K562 (cell line): ENCODE measurements at regions not wholly inside any gene's neighbourhood (a gene's known extent, or its start where the extent isn't known, plus 50 kb on each side); places are given as distances from the start of the nearest gene placed in this dataset.

ENCODE experiments used
- ATAC-seq: fragments of 200-7000 bp; cut with Tn5 transposase; 3 replicates; pipeline ENCODE4 v1.9.1; 2020; ENCODE audit warnings: moderate library complexity
- BruUV-seq: library from RNA; stranded (reverse); fragments of 400-500 nt; replicated peaks from 2 replicates; lab custom pipeline; 2021; lab: Mats Ljungman, UMichigan
- CTCF ChIA-PET: fragments of 300-600 bp; formaldehyde crosslinking; extraction: SDS; loops from one replicate; lab custom pipeline; 2021; ENCODE audit warnings: low intra/inter-chr PET ratio; lab: Yijun Ruan, JAX
- POLR2A ChIA-PET: fragments of 300-600, 350-650 bp; sonication (Branson Sonifier 250); formaldehyde crosslinking; extraction: SDS; loops from one replicate; lab custom pipeline; 2021; ENCODE audit warnings: antibody characterized with exemption, inconsistent platforms; lab: Yijun Ruan, JAX
- DNase-seq, 4 experiments: peaks; one replicate each; pipeline versions ENCODE4 v3.0.0 to v3.0.0-alpha.2; 2011 to 2018; ENCODE audit warnings: low spot score in 3 of 4, mixed read lengths in 3 of 4; ENCODE audit errors: extremely low read depth in 1 of 4
- FAIRE-seq: peaks from 2 replicates; lab custom pipeline; 2011; peaks lifted over from hg19 to GRCh38; lab: Jason Lieb, UNC
- H2AFZ ChIP-seq: 2 replicates; pipeline ENCODE4 v1.6.0; 2011; ENCODE audit warnings: low read depth, low read length, control low read depth, inconsistent platforms
- H3K27ac ChIP-seq: fragments of 200-600 bp; 3 replicates; pipeline ENCODE4 v1.8.0; 2011; ENCODE audit warnings: low read depth, mild to moderate bottlenecking, control low read depth, inconsistent platforms, low read length, moderate library complexity, mixed read lengths; ENCODE audit errors: extremely low read depth
- H3K27me3 ChIP-seq, 2 experiments: fragments of 300-600 bp in 1 of 2; 2 replicates in 1 of 2; 3 replicates in 1 of 2; pipeline versions ENCODE4 v1.6.0 to v1.8.0; 2011; ENCODE audit warnings: inconsistent platforms in 2 of 2, low read length in 2 of 2, mild to moderate bottlenecking in 1 of 2, mixed read lengths in 1 of 2, moderate library complexity in 1 of 2; ENCODE audit not compliant: control insufficient read depth in 2 of 2, insufficient read depth in 2 of 2
- H3K36me3 ChIP-seq: fragments of 300-600 bp; 3 replicates; pipeline ENCODE4 v1.8.0; 2011; ENCODE audit warnings: mild to moderate bottlenecking, low read length, inconsistent platforms; ENCODE audit not compliant: control insufficient read depth, insufficient read depth
- H3K4me1 ChIP-seq, 2 experiments: fragments of 200-600 bp in 1 of 2; replicated peaks in 1 of 2; 2 replicates in 1 of 2; 3 replicates in 1 of 2; pipeline versions ENCODE4 v1.5.1 to v1.8.0; 2011; ENCODE audit warnings: inconsistent platforms in 2 of 2, low read length in 2 of 2, mild to moderate bottlenecking in 1 of 2, mixed read lengths in 1 of 2, moderate library complexity in 1 of 2; ENCODE audit not compliant: control insufficient read depth in 2 of 2, insufficient read depth in 2 of 2
- H3K4me2 ChIP-seq: 2 replicates; pipeline ENCODE4 v1.6.1; 2011; ENCODE audit warnings: low read length, control low read depth, inconsistent platforms, mixed read lengths; ENCODE audit not compliant: insufficient read depth
- H3K4me3 ChIP-seq: fragments of 200-600 bp; sonication (generic), shearing (Covaris generic); 2 replicates; pipeline ENCODE4 v1.5.1; 2016; ENCODE audit warnings: control low read depth, inconsistent platforms
- H3K79me2 ChIP-seq: fragments of 200-600 bp; 3 replicates; pipeline ENCODE4 v1.8.0; 2011; ENCODE audit warnings: low read length, inconsistent platforms; ENCODE audit not compliant: control insufficient read depth, insufficient read depth
- H3K9ac ChIP-seq, 2 experiments: 2 replicates each; pipeline versions ENCODE4 v1.6.0 to v1.6.1; 2011; ENCODE audit warnings: low read depth in 2 of 2, low read length in 2 of 2, control low read depth in 1 of 2, inconsistent platforms in 1 of 2, mild to moderate bottlenecking in 1 of 2, mixed read lengths in 1 of 2; ENCODE audit not compliant: insufficient read depth in 1 of 2
- H3K9me1 ChIP-seq: one replicate; pipeline ENCODE4 v1.6.0; 2011; ENCODE audit warnings: inconsistent platforms, mild to moderate bottlenecking, low read length, moderate library complexity; ENCODE audit not compliant: control insufficient read depth, insufficient read depth
- H3K9me3 ChIP-seq: replicated peaks from 2 replicates; pipeline ENCODE4 v1.5.1; 2011; ENCODE audit warnings: low read depth, low read length, inconsistent platforms; ENCODE audit not compliant: control insufficient read depth, insufficient read depth
- H4K20me1 ChIP-seq: replicated peaks from 2 replicates; pipeline ENCODE4 v1.6.1; 2011; ENCODE audit warnings: low read length, inconsistent platforms, mixed read lengths; ENCODE audit not compliant: control insufficient read depth, insufficient read depth
- MEIS2 ChIP-seq: fragments of 450-650 bp; IDR thresholded peaks from 2 replicates; pipeline ENCODE4 v1.6.1; 2014; ENCODE audit warnings: mild to moderate bottlenecking; ENCODE audit not compliant: partially characterized antibody
- WGBS: fragments of 100-300 bp; shearing (Covaris generic); methylation state at CpG from one replicate; pipeline ENCODE4 v1.1.6; 2016; ENCODE audit warnings: low coverage, mixed read lengths; ENCODE audit not compliant: insufficient coverage; ENCODE audit errors: missing lambda C conversion rate; 5-methylcytosine and 5-hydroxymethylcytosine counted together
- in situ Hi-C: fragments of 300-500 bp; cut with MboI; formaldehyde crosslinking; loops from 4 replicates; pipeline ENCODE4 v1.15.0; 2018; ENCODE audit warnings: inconsistent platforms, mixed read lengths
- intact Hi-C: fragments of 100-400 bp; cut with micrococcal nuclease; formaldehyde crosslinking; loops from 2 replicates; pipeline ENCODE4 v1.14.2; 2022
- TF ChIP-seq, protein P1 (sequence below): fragments of 450-650 bp; formaldehyde crosslinking; IDR thresholded peaks from 2 replicates; pipeline ENCODE4 v1.4.0; 2020; ENCODE audit warnings: mild to moderate bottlenecking, moderate library complexity
- TF ChIP-seq, protein P2 (sequence below), 2 experiments: fragments of 450-650 bp in 1 of 2; IDR thresholded peaks; 2 replicates each; pipeline ENCODE4 v1.6.1; 2011 to 2017; ENCODE audit warnings: low read depth in 2 of 2, antibody characterized with exemption in 1 of 2, borderline replicate concordance in 1 of 2, low read length in 1 of 2, mild to moderate bottlenecking in 1 of 2, mixed read lengths in 1 of 2; ENCODE audit not compliant: control insufficient read depth in 1 of 2
- TF ChIP-seq, protein P3 (sequence below): IDR thresholded peaks from 2 replicates; pipeline ENCODE4 v1.6.1; 2012; ENCODE audit warnings: low read depth, low read length, improper control_type of control experiment, borderline replicate concordance

DNA sequence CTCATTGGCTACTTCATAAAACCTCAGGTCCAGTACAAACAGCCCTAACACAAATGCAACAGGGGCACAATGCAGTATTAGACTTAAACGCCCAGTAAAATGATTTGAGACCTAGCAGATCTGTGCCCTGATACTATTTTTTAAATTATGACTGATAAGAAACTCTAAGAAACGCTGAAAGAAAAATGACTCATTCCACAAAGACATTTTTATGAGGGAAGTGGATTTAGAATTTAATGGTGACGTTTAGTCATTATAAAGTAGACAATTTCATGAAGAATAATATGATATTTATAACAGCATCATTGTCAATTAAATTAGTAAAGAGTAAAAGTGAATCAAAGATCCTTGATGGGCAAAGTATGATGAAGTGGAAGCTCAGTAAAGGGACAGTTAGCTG, 80.4 kb upstream of the DHX40 start:
- BruUV-seq = no TSS peak
- no peak for ATAC-seq
- H3K9me3 ChIP-seq = no peaks in the 10 kb centered on the region

More for the DNA sequence above, 80.4 kb upstream of the DHX40 start:
- DNase-seq (no peak), FAIRE-seq (no peak)
- WGBS = 7% methylated on average over 3 of the region's 3 CpGs
- ChIA-PET CTCF (no interaction called here), POLR2A (no interaction called here)
- Histone ChIP-seq H3K27ac (no peak overlapping the region), H3K9ac (no peak overlapping the region), H3K4me2 (no peak overlapping the region), H3K4me3 (no peak overlapping the region), H2AFZ (no peak overlapping the region), H3K36me3 (no peaks in the 10 kb centered on the region), H3K79me2 (no peaks in the 10 kb centered on the region), H3K4me1 (no peaks in the 10 kb centered on the region), H3K9me1 (no peaks in the 10 kb centered on the region), H3K27me3 (peaks cover 4 to 7% of the 10 kb centered on the region in 2 experiments; a peak in 4 of 5 replicates), H4K20me1 (no peaks in the 10 kb centered on the region)
- TF ChIP-seq MEIS2 = peak; percentile 18
- TF ChIP-seq, protein P1, sequence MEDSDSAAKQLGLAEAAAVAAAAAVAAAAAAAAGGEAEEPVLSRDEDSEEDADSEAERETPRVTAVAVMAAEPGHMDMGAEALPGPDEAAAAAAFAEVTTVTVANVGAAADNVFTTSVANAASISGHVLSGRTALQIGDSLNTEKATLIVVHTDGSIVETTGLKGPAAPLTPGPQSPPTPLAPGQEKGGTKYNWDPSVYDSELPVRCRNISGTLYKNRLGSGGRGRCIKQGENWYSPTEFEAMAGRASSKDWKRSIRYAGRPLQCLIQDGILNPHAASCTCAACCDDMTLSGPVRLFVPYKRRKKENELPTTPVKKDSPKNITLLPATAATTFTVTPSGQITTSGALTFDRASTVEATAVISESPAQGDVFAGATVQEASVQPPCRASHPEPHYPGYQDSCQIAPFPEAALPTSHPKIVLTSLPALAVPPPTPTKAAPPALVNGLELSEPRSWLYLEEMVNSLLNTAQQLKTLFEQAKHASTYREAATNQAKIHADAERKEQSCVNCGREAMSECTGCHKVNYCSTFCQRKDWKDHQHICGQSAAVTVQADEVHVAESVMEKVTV = no peak
- TF ChIP-seq, protein P2, sequence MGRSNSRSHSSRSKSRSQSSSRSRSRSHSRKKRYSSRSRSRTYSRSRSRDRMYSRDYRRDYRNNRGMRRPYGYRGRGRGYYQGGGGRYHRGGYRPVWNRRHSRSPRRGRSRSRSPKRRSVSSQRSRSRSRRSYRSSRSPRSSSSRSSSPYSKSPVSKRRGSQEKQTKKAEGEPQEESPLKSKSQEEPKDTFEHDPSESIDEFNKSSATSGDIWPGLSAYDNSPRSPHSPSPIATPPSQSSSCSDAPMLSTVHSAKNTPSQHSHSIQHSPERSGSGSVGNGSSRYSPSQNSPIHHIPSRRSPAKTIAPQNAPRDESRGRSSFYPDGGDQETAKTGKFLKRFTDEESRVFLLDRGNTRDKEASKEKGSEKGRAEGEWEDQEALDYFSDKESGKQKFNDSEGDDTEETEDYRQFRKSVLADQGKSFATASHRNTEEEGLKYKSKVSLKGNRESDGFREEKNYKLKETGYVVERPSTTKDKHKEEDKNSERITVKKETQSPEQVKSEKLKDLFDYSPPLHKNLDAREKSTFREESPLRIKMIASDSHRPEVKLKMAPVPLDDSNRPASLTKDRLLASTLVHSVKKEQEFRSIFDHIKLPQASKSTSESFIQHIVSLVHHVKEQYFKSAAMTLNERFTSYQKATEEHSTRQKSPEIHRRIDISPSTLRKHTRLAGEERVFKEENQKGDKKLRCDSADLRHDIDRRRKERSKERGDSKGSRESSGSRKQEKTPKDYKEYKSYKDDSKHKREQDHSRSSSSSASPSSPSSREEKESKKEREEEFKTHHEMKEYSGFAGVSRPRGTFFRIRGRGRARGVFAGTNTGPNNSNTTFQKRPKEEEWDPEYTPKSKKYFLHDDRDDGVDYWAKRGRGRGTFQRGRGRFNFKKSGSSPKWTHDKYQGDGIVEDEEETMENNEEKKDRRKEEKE (IDR thresholded peaks at IDR 0.05; ENCODE audit: borderline replicate concordance in 1 of 2, control insufficient read depth in 1 of 2, low read depth in 2 of 2, low read length in 1 of 2) = no peak
- TF ChIP-seq, protein P3, sequence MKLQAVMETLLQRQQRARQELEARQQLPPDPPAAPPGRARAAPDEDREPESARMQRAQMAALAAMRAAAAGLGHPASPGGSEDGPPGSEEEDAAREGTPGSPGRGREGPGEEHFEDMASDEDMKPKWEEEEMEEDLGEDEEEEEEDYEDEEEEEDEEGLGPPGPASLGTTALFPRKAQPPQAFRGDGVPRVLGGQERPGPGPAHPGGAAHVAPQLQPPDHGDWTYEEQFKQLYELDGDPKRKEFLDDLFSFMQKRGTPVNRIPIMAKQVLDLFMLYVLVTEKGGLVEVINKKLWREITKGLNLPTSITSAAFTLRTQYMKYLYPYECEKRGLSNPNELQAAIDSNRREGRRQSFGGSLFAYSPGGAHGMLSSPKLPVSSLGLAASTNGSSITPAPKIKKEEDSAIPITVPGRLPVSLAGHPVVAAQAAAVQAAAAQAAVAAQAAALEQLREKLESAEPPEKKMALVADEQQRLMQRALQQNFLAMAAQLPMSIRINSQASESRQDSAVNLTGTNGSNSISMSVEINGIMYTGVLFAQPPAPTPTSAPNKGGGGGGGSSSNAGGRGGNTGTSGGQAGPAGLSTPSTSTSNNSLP = no peak
- in situ Hi-C loops (no loop called here), intact Hi-C loops (no loop called here)
